Parathyroid adenoma (tissue), 2 donors: ENCODE measurements at regions not wholly inside any gene's neighbourhood (a gene's known extent, or its start where the extent isn't known, plus 50 kb on each side); places are given as distances from the start of the nearest gene placed in this dataset.
"Not testable (repeated sequence)": the region's sequence is repeated elsewhere in the genome, so short reads cannot be mapped to it uniquely, and the experiment has no call there.

Experiments used
- H2AFZ ChIP-seq: fragments of 300-600 bp; sonication (generic); one replicate; pipeline ENCODE4 v1.7.0; 2017; ENCODE audit warnings: antibody characterized with exemption, mild to moderate bottlenecking
- H3K27ac ChIP-seq: fragments of 300-600 bp; sonication (generic); one replicate; pipeline ENCODE4 v1.7.0; 2017
- H3K27me3 ChIP-seq: fragments of 300-600 bp; sonication (generic); one replicate; pipeline ENCODE4 v1.7.0; 2017; ENCODE audit warnings: low read length; ENCODE audit not compliant: control insufficient read depth, insufficient read depth
- H3K36me3 ChIP-seq: fragments of 300-600 bp; sonication (generic); one replicate; pipeline ENCODE4 v1.7.0; 2017; ENCODE audit warnings: low read length; ENCODE audit not compliant: control insufficient read depth, insufficient read depth
- H3K4me1 ChIP-seq: fragments of 300-600 bp; sonication (generic); one replicate; pipeline ENCODE4 v1.7.0; 2017; ENCODE audit warnings: control low read depth
- H3K4me2 ChIP-seq: fragments of 300-600 bp; sonication (generic); one replicate; pipeline ENCODE4 v1.7.0; 2017; ENCODE audit warnings: low read length
- H3K4me3 ChIP-seq: fragments of 300-600 bp; sonication (generic); one replicate; pipeline ENCODE4 v1.7.0; 2017; ENCODE audit warnings: low read depth, low read length
- H3K79me2 ChIP-seq: fragments of 300-600 bp; sonication (generic); one replicate; pipeline ENCODE4 v1.7.0; 2017; ENCODE audit warnings: control low read depth
- H3K9ac ChIP-seq: fragments of 300-600 bp; sonication (generic); one replicate; pipeline ENCODE4 v1.7.0; 2017; ENCODE audit warnings: mild to moderate bottlenecking
- H3K9me3 ChIP-seq: fragments of 300-600 bp; sonication (generic); one replicate; pipeline ENCODE4 v1.7.0; 2017; ENCODE audit warnings: low read length; ENCODE audit not compliant: control insufficient read depth
- TF ChIP-seq, protein P1 (sequence below): fragments of 300-600 bp; sonication (generic); IDR thresholded peaks from one replicate; pipeline ENCODE4 v1.7.0; 2017; ENCODE audit warnings: antibody characterized with exemption, mild to moderate bottlenecking
- donor health status: primary hyperparathyroidism.

- H3K79me2 ChIP-seq: no peaks in the 10 kb centered on the region
- H3K27ac ChIP-seq: no peak overlapping the region
- no peaks in the 10 kb centered on the region for H3K4me1 ChIP-seq
- H3K4me3 ChIP-seq: no peak overlapping the region
- H3K9ac ChIP-seq: no peak overlapping the region
- no peak overlapping the region for H2AFZ ChIP-seq
- no peak overlapping the region for H3K4me2 ChIP-seq
- no peaks in the 10 kb centered on the region for H3K9me3 ChIP-seq
- H3K36me3 ChIP-seq: no peaks in the 10 kb centered on the region
- H3K27me3 ChIP-seq: peaks cover 13% of the 10 kb centered on the region
- TF ChIP-seq, protein P1, sequence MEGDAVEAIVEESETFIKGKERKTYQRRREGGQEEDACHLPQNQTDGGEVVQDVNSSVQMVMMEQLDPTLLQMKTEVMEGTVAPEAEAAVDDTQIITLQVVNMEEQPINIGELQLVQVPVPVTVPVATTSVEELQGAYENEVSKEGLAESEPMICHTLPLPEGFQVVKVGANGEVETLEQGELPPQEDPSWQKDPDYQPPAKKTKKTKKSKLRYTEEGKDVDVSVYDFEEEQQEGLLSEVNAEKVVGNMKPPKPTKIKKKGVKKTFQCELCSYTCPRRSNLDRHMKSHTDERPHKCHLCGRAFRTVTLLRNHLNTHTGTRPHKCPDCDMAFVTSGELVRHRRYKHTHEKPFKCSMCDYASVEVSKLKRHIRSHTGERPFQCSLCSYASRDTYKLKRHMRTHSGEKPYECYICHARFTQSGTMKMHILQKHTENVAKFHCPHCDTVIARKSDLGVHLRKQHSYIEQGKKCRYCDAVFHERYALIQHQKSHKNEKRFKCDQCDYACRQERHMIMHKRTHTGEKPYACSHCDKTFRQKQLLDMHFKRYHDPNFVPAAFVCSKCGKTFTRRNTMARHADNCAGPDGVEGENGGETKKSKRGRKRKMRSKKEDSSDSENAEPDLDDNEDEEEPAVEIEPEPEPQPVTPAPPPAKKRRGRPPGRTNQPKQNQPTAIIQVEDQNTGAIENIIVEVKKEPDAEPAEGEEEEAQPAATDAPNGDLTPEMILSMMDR: no peak
Measured at GRCh38 chr10:130935897-130936550, 375.5 kb downstream of the TCERG1L start.

DNA sequence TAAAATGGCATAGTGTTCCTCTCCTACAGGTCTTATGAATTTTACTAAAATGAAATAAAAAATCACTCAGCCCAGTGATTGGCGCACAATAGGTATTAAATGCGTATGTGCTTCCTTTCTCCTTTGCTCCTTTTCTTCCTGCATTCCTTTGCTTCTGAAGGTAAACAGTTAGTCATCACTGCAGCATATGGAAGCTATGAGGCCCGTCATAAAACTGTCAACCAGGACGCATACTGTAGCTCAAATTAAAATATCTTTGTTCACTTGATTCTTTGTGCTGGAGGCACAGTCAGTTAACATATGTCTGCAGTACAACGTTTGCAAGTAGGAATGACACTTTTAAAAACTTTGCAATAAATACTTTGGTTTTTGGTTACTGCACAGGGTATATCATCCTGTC lies 374.7 kb downstream of the TCERG1L start:
- no peaks in the 10 kb centered on the region for H3K9me3 ChIP-seq
- H3K36me3 ChIP-seq: no peaks in the 10 kb centered on the region
- no peaks in the 10 kb centered on the region for H3K79me2 ChIP-seq
- H3K4me1 ChIP-seq: no peaks in the 10 kb centered on the region
- peaks cover 13% of the 10 kb centered on the region for H3K27me3 ChIP-seq
- no peak overlapping the region for H3K4me2 ChIP-seq
- no peak overlapping the region for H3K9ac ChIP-seq
- no peak overlapping the region for H3K27ac ChIP-seq
- no peak overlapping the region for H3K4me3 ChIP-seq
- no peak overlapping the region for H2AFZ ChIP-seq
- TF ChIP-seq, protein P1: no peak

DNA sequence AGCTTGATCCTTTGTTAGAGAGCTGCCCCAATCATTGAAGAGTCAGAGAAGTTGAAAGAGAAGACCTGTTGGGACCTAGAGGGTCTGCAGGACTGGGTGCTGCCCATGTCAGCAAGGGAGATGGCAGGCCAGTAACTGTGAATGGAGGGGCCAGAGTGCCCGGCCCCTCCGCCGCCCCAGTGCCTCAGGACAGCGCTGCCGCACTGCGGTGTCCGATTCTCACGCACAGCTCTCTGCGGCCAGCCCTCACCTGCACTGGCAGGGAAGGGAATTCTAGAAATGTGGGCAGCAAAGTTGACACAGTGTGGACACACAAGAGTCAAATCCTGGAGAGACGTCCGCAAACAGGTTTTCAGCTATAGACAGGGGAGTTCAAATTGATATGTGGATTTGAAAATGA lies 373.5 kb downstream of the TCERG1L start:
- Histone ChIP-seq H3K9ac (no peak overlapping the region), H3K36me3 (no peaks in the 10 kb centered on the region), H2AFZ (no peak overlapping the region), H3K27me3 (peaks cover 13% of the 10 kb centered on the region), H3K9me3 (no peaks in the 10 kb centered on the region), H3K79me2 (no peaks in the 10 kb centered on the region), H3K4me2 (no peak overlapping the region), H3K4me3 (no peak overlapping the region), H3K4me1 (no peaks in the 10 kb centered on the region), H3K27ac (no peak overlapping the region)
- TF ChIP-seq, protein P1: no peak

- not testable (repeated sequence) for H2AFZ ChIP-seq, H3K36me3 ChIP-seq, H3K4me3 ChIP-seq, H3K9me3 ChIP-seq, H3K27ac ChIP-seq, H3K4me1 ChIP-seq, H3K79me2 ChIP-seq, H3K4me2 ChIP-seq, H3K9ac ChIP-seq
- H3K27me3 ChIP-seq: peaks cover 13% of the 10 kb centered on the region
Measured at GRCh38 chr10:130938891-130939290, 372.6 kb downstream of the TCERG1L start.

DNA sequence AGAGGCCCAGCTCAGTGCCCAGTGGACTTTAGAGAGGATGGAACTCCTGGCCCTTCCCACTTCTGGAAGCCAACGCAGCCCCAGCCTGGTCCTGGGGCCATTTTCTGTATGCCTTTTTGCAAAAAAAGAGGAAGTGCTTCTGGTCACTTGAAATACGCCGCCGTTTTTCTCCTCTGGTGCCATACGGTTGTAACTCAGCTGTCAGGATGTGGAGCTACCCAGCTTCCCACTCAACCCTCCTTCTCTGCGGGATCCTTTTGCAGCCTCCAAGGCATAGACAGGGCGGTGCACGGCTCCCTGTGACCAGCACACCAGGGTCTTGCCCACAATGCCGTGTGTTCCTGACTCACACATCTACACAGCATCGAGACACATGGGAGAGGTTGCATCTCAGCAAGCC lies 369.6 kb downstream of the TCERG1L start:
- Histone ChIP-seq H3K27me3 (peaks cover 9% of the 10 kb centered on the region), H3K9me3 (no peaks in the 10 kb centered on the region), H3K9ac (no peak overlapping the region), H3K4me3 (no peak overlapping the region), H3K4me1 (no peaks in the 10 kb centered on the region), H3K4me2 (no peak overlapping the region), H3K27ac (no peak overlapping the region), H3K79me2 (no peaks in the 10 kb centered on the region), H2AFZ (no peak overlapping the region), H3K36me3 (no peaks in the 10 kb centered on the region)
- TF ChIP-seq, protein P1: no peak
